DND-41 (cell line): ENCODE measurements at regions not wholly inside any gene's neighbourhood (a gene's known extent, or its start where the extent isn't known, plus 50 kb on each side); places are given as distances from the start of the nearest gene placed in this dataset.

Source experiments
- CTCF ChIP-seq: IDR thresholded peaks from 2 replicates; pipeline ENCODE4 v1.5.1; 2012; ENCODE audit warnings: borderline replicate concordance, low read length, moderate library complexity, mild to moderate bottlenecking; ENCODE audit not compliant: poor library complexity, severe bottlenecking; ENCODE audit errors: extremely low read depth
- EZH2 ChIP-seq: IDR thresholded peaks from 3 replicates; pipeline ENCODE4 v1.6.1; 2012; ENCODE audit warnings: borderline replicate concordance, low read depth, mild to moderate bottlenecking, moderate library complexity, low read length, inconsistent platforms; ENCODE audit not compliant: severe bottlenecking

GRCh38 chr10:10307551-10307950, 710.1 kb upstream of the CELF2 start:
- no peak for TF ChIP-seq EZH2
- no peak for TF ChIP-seq CTCF
